NCI-H1436 treated with DMSO at 0.1 percent for 48 hours (cell line): ENCODE measurements at regions not wholly inside any gene's neighbourhood (a gene's known extent, or its start where the extent isn't known, plus 50 kb on each side); places are given as distances from the start of the nearest gene placed in this dataset.
A peak's percentile ranks its signal among the peaks of the same experiment; 100 is the strongest.

ENCODE experiments used
- DNase-seq: peaks from one replicate; lab custom pipeline; 2025; lab: John Stamatoyannopoulos, UW

GRCh38 chr22:46066691-46067090 is 83.6 kb upstream of the PPARA start:
- no peak for DNase-seq

- DNase-seq = no peak
Observed at GRCh38 chr22:46067159-46068111, 82.9 kb upstream of the PPARA start.

- DNase-seq = no peak
Observed at GRCh38 chr22:46068181-46068592, 82.1 kb upstream of the PPARA start.

GRCh38 chr22:46068593-46069491 is 81.5 kb upstream of the PPARA start:
- DNase-seq = no peak

GRCh38 chr22:46069521-46070214 is 80.7 kb upstream of the PPARA start:
- peak; percentile 86 for DNase-seq

- no peak for DNase-seq
Observed at GRCh38 chr22:46070215-46070802, 80.0 kb upstream of the PPARA start.

GRCh38 chr22:46070803-46071450 is 79.4 kb upstream of the PPARA start:
- DNase-seq = no peak

- DNase-seq = peak; percentile 44
Observed at GRCh38 chr22:46071451-46072109, 78.7 kb upstream of the PPARA start.

- no peak for DNase-seq
Observed at GRCh38 chr22:46072110-46072881, 78.0 kb upstream of the PPARA start.

- DNase-seq = no peak
Observed at GRCh38 chr22:46072981-46073682, 77.2 kb upstream of the PPARA start.

GRCh38 chr22:46073683-46074504 is 76.4 kb upstream of the PPARA start:
- DNase-seq = no peak

- DNase-seq = no peak
Observed at GRCh38 chr22:46074771-46075551, 75.4 kb upstream of the PPARA start.

GRCh38 chr22:46075764-46076531 is 74.4 kb upstream of the PPARA start:
- no peak for DNase-seq

- no peak for DNase-seq
Observed at GRCh38 chr22:46076651-46077339, 73.5 kb upstream of the PPARA start.

GRCh38 chr22:46077669-46078099 is 72.6 kb upstream of the PPARA start:
- DNase-seq = no peak
